Brain pericyte (primary cell): ENCODE measurements at regions not wholly inside any gene's neighbourhood (a gene's known extent, or its start where the extent isn't known, plus 50 kb on each side); places are given as distances from the start of the nearest gene placed in this dataset.

Experiments
- DNase-seq: peaks from one replicate; pipeline ENCODE4 v3.0.0-alpha.2; 2012; ENCODE audit warnings: low read depth, low spot score

GRCh38 chr5:15447209-15447608, 52.8 kb upstream of the FBXL7 start:
- no peak for DNase-seq

- DNase-seq: no peak
Observed at GRCh38 chr5:15446552-15446951, 53.4 kb upstream of the FBXL7 start.

- no peak for DNase-seq
Observed at GRCh38 chr5:15442193-15442570, 57.8 kb upstream of the FBXL7 start.

- no peak for DNase-seq
Observed at GRCh38 chr5:15441433-15442192, 58.4 kb upstream of the FBXL7 start.

- DNase-seq: no peak
Observed at GRCh38 chr5:15440434-15440833, 59.5 kb upstream of the FBXL7 start.

GRCh38 chr5:15439801-15440200, 60.2 kb upstream of the FBXL7 start:
- DNase-seq: no peak

GRCh38 chr5:15433709-15434108, 66.3 kb upstream of the FBXL7 start:
- no peak for DNase-seq

GRCh38 chr5:15431923-15432322, 68.1 kb upstream of the FBXL7 start:
- DNase-seq: no peak

- no peak for DNase-seq
Observed at GRCh38 chr5:15425766-15426165, 74.2 kb upstream of the FBXL7 start.

- no peak for DNase-seq
Observed at GRCh38 chr5:15424769-15425168, 75.2 kb upstream of the FBXL7 start.

GRCh38 chr5:15421921-15422412, 78.0 kb upstream of the FBXL7 start:
- DNase-seq: no peak

- DNase-seq: no peak
Observed at GRCh38 chr5:15421381-15421780, 78.6 kb upstream of the FBXL7 start.

- DNase-seq: no peak
Observed at GRCh38 chr5:15420201-15420600, 79.8 kb upstream of the FBXL7 start.

- DNase-seq: no peak
Observed at GRCh38 chr5:15417156-15417555, 82.8 kb upstream of the FBXL7 start.

GRCh38 chr5:15406478-15406877, 93.5 kb upstream of the FBXL7 start:
- DNase-seq: no peak

GRCh38 chr5:15393146-15393545, 106.8 kb upstream of the FBXL7 start:
- DNase-seq: no peak

GRCh38 chr5:15391704-15392397, 108.1 kb upstream of the FBXL7 start:
- peak; percentile 47 for DNase-seq

- DNase-seq: no peak
Observed at GRCh38 chr5:15388866-15389265, 111.1 kb upstream of the FBXL7 start.

GRCh38 chr5:15387931-15388524, 112.0 kb upstream of the FBXL7 start:
- DNase-seq: no peak

- DNase-seq: no peak
Observed at GRCh38 chr5:15386122-15386521, 113.9 kb upstream of the FBXL7 start.

GRCh38 chr5:15385553-15385952, 114.4 kb upstream of the FBXL7 start:
- DNase-seq: no peak

GRCh38 chr5:15385037-15385436, 114.9 kb upstream of the FBXL7 start:
- DNase-seq: no peak

- DNase-seq: no peak
Observed at GRCh38 chr5:15384581-15384980, 115.4 kb upstream of the FBXL7 start.
